ENCODE measurements at regions not wholly inside any gene's neighbourhood (a gene's known extent, or its start where the extent isn't known, plus 50 kb on each side); places are given as distances from the start of the nearest gene placed in this dataset.
A peak's percentile ranks its signal among the peaks of the same experiment; 100 is the strongest.

DNA sequence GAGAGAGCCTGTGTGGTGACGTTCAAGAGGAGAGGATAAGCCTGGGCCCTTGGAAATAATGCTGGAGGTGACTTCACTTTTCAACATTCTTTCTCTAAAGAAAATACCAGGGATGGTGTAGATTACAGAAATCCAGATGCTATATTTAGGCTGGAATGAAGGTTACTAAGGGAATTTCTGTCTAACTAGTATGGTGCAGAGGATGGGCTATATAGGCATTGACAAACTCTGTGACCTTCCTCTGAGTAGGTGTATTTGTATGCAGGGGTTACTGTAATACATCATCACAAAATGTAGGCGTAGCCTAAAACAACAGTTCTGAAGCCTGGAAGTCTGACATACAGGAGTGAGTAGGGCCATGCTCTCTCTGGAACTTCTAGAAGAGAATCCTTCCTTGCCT, 155.3 kb upstream of the INHBA start:
- Histone ChIP-seq H3K4me2 (ENCODE audit: extremely low read depth, insufficient read depth, low read length) (no peak overlapping the region), H3K27ac (ENCODE audit: insufficient read depth, low read length) (no peak overlapping the region), H3K27me3 (ENCODE audit: control insufficient read depth, insufficient read depth, low read length) (no peaks in the 10 kb centered on the region), H2AFZ (ENCODE audit: low read length) (no peak overlapping the region), H3K4me1 (ENCODE audit: control insufficient read depth, extremely low read depth, insufficient read depth, low read length) (peaks cover 2% of the 10 kb centered on the region), H3K9me3 (ENCODE audit: control insufficient read depth, insufficient read depth, low read depth, low read length) (no peaks in the 10 kb centered on the region), H3K4me3 (replicated peaks in 1 of 4; ENCODE audit: control extremely low read depth in 1 of 4, insufficient read depth in 1 of 4, low read depth in 3 of 4, low read length in 4 of 4) (no peak overlapping the region), H4K20me1 (ENCODE audit: control insufficient read depth, extremely low read depth, insufficient read depth, low read length) (no peaks in the 10 kb centered on the region), H3K79me2 (ENCODE audit: control insufficient read depth, insufficient read depth, low read length) (no peaks in the 10 kb centered on the region), H3K36me3 (ENCODE audit: control insufficient read depth, insufficient read depth, low read length) (no peaks in the 10 kb centered on the region), H3K9ac (ENCODE audit: insufficient read depth, low read length) (no peak overlapping the region)
- TF ChIP-seq EZH2 (IDR thresholded peaks at IDR 0.05; ENCODE audit: low read length, missing control alignments) = no peak
- TF ChIP-seq, protein P1, sequence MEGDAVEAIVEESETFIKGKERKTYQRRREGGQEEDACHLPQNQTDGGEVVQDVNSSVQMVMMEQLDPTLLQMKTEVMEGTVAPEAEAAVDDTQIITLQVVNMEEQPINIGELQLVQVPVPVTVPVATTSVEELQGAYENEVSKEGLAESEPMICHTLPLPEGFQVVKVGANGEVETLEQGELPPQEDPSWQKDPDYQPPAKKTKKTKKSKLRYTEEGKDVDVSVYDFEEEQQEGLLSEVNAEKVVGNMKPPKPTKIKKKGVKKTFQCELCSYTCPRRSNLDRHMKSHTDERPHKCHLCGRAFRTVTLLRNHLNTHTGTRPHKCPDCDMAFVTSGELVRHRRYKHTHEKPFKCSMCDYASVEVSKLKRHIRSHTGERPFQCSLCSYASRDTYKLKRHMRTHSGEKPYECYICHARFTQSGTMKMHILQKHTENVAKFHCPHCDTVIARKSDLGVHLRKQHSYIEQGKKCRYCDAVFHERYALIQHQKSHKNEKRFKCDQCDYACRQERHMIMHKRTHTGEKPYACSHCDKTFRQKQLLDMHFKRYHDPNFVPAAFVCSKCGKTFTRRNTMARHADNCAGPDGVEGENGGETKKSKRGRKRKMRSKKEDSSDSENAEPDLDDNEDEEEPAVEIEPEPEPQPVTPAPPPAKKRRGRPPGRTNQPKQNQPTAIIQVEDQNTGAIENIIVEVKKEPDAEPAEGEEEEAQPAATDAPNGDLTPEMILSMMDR (conservative IDR thresholded peaks at IDR 0.05 in 1 of 2, IDR thresholded peaks at IDR 0.05 in 1 of 2; ENCODE audit: low read depth in 1 of 2, low read length in 2 of 2) = no peak
- peak in 1 of 2 donors; percentile 91 for DNase-seq (ENCODE audit: low read depth in 2 of 2)

DNA sequence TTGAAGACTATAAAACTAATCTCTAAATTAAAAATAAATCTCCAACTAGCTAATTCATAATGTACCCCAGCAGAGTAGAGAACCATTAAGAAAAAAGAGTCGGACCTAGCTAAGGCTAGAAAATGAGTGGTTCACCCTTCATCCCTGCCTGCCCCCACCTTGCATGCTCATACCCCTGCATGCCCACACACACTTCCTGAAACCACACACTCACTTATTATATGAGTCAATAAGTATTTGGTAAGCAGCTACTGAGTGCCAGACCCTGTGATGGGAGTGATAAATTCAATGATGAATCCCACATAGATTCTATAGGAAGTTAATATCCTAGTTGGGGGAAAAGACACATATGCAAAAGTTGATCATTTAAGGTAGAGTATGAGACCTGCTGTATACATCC, 152.9 kb upstream of the INHBA start:
- Histone ChIP-seq H3K4me1 (ENCODE audit: control insufficient read depth, extremely low read depth, insufficient read depth, low read length) (peaks cover 2% of the 10 kb centered on the region), H3K79me2 (ENCODE audit: control insufficient read depth, insufficient read depth, low read length) (no peaks in the 10 kb centered on the region), H3K27ac (ENCODE audit: insufficient read depth, low read length) (no peak overlapping the region), H2AFZ (ENCODE audit: low read length) (no peak overlapping the region), H3K36me3 (ENCODE audit: control insufficient read depth, insufficient read depth, low read length) (no peaks in the 10 kb centered on the region), H3K4me2 (ENCODE audit: extremely low read depth, insufficient read depth, low read length) (no peak overlapping the region), H3K4me3 (replicated peaks in 1 of 4; ENCODE audit: control extremely low read depth in 1 of 4, insufficient read depth in 1 of 4, low read depth in 3 of 4, low read length in 4 of 4) (no peak overlapping the region), H3K9ac (ENCODE audit: insufficient read depth, low read length) (no peak overlapping the region), H3K27me3 (ENCODE audit: control insufficient read depth, insufficient read depth, low read length) (no peaks in the 10 kb centered on the region), H4K20me1 (ENCODE audit: control insufficient read depth, extremely low read depth, insufficient read depth, low read length) (no peaks in the 10 kb centered on the region), H3K9me3 (ENCODE audit: control insufficient read depth, insufficient read depth, low read depth, low read length) (no peaks in the 10 kb centered on the region)
- no peak for TF ChIP-seq EZH2 (IDR thresholded peaks at IDR 0.05; ENCODE audit: low read length, missing control alignments)
- TF ChIP-seq, protein P1 (conservative IDR thresholded peaks at IDR 0.05 in 1 of 2, IDR thresholded peaks at IDR 0.05 in 1 of 2; ENCODE audit: low read depth in 1 of 2, low read length in 2 of 2) = no peak
- DNase-seq (ENCODE audit: low read depth in 2 of 2) = peak in 1 of 2 donors; percentile 63

DNA sequence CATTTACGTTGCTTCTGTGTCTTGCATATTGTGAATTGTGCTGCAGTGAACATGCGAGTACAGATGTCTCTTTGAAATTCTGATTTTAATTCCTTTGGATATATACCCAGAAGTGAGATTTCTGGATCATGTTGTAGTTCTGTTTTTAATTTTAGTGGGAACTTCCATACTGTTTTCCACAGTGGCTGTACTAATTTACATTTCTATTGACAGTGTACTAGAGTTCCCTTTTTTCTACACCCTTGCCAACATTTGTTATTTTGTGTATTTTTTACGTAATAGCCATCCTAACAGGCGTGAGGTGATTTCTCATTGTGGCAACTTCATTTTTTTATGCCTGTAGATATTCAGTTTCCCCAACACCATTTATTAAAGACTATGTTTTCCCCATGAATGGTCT, 144.7 kb upstream of the INHBA start:
- TF ChIP-seq EZH2 (IDR thresholded peaks at IDR 0.05; ENCODE audit: low read length, missing control alignments) = no peak
- TF ChIP-seq, protein P1 (conservative IDR thresholded peaks at IDR 0.05 in 1 of 2, IDR thresholded peaks at IDR 0.05 in 1 of 2; ENCODE audit: low read depth in 1 of 2, low read length in 2 of 2) = no peak
- no peak for DNase-seq (ENCODE audit: low read depth in 2 of 2)

More for the DNA sequence above, 144.7 kb upstream of the INHBA start:
- Histone ChIP-seq H3K27me3 (ENCODE audit: control insufficient read depth, insufficient read depth, low read length) (no peaks in the 10 kb centered on the region), H3K9me3 (ENCODE audit: control insufficient read depth, insufficient read depth, low read depth, low read length) (no peaks in the 10 kb centered on the region), H3K36me3 (ENCODE audit: control insufficient read depth, insufficient read depth, low read length) (no peaks in the 10 kb centered on the region), H3K27ac (ENCODE audit: insufficient read depth, low read length) (no peak overlapping the region), H3K4me1 (ENCODE audit: control insufficient read depth, extremely low read depth, insufficient read depth, low read length) (no peaks in the 10 kb centered on the region), H3K4me3 (replicated peaks in 1 of 4; ENCODE audit: control extremely low read depth in 1 of 4, insufficient read depth in 1 of 4, low read depth in 3 of 4, low read length in 4 of 4) (no peak overlapping the region), H4K20me1 (ENCODE audit: control insufficient read depth, extremely low read depth, insufficient read depth, low read length) (no peaks in the 10 kb centered on the region), H3K79me2 (ENCODE audit: control insufficient read depth, insufficient read depth, low read length) (no peaks in the 10 kb centered on the region), H2AFZ (ENCODE audit: low read length) (no peak overlapping the region), H3K4me2 (ENCODE audit: extremely low read depth, insufficient read depth, low read length) (no peak overlapping the region), H3K9ac (ENCODE audit: insufficient read depth, low read length) (no peak overlapping the region)

Measured in fibroblast of lung (primary cell).